VCaP (cell line): ENCODE measurements at regions not wholly inside any gene's neighbourhood (a gene's known extent, or its start where the extent isn't known, plus 50 kb on each side); places are given as distances from the start of the nearest gene placed in this dataset.
"Not testable (repeated sequence)": the region's sequence is repeated elsewhere in the genome, so short reads cannot be mapped to it uniquely, and the experiment has no call there.

ENCODE experiments used
- H3K27ac ChIP-seq: fragments of 450-650 bp; 2 replicates; pipeline ENCODE4 v1.5.1; 2017
- TF ChIP-seq, protein P1 (sequence below): fragments of 450-650 bp; conservative IDR thresholded peaks from 2 replicates; pipeline ENCODE4 v1.5.1; 2017; ENCODE audit warnings: mild to moderate bottlenecking, moderate library complexity

DNA sequence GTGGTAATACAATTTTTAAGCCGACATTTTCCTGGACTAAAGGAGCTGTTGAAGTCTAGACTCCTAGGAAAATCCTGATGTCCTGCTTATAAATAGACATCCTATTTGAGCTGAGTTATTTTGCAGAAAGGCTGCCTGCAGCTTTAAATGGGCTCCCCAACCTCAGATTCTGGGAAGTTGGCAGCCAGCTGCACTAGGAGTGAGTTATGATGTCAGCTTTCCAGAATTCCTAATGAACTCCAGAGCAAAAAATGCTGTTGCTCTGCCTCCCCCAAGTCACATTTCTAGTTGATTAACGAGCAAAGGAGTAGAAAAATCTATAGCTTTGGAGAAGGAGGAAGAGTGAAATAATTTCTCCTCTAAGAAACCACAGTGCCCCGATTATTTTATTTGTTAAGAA is 346.3 kb upstream of the SULF2 start:
- H3K27ac ChIP-seq = no peak overlapping the region
- TF ChIP-seq, protein P1, sequence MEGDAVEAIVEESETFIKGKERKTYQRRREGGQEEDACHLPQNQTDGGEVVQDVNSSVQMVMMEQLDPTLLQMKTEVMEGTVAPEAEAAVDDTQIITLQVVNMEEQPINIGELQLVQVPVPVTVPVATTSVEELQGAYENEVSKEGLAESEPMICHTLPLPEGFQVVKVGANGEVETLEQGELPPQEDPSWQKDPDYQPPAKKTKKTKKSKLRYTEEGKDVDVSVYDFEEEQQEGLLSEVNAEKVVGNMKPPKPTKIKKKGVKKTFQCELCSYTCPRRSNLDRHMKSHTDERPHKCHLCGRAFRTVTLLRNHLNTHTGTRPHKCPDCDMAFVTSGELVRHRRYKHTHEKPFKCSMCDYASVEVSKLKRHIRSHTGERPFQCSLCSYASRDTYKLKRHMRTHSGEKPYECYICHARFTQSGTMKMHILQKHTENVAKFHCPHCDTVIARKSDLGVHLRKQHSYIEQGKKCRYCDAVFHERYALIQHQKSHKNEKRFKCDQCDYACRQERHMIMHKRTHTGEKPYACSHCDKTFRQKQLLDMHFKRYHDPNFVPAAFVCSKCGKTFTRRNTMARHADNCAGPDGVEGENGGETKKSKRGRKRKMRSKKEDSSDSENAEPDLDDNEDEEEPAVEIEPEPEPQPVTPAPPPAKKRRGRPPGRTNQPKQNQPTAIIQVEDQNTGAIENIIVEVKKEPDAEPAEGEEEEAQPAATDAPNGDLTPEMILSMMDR = no peak

DNA sequence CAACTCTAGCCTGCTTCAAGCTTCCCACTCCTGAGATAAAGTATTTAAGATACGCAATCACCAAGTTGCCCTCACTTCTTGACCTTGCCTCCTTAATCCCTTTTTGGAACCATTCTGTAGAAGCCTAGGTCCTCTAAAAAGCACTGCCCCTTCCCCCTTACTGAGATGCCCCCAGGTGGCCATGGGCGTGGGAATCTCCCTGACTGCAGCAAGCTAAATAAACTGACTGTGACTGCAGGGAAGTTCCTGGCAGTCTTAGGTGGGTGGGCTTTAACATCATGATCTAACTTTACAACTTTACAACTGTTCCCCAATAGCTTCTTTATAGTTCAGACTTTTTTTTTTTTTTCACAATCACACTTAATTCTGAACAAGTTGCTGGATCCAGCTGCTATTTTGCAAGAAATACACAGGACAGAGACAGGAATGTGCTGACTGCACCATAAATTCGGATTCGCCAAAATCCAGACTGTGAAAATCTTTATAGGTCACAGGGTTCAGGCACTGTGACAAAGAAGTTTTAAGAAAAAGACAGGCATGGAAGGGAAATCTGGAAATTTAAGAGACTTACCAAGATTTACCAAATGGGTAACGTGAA is 344.2 kb upstream of the SULF2 start:
- H3K27ac ChIP-seq = no peak overlapping the region
- TF ChIP-seq, protein P1 = no peak

DNA sequence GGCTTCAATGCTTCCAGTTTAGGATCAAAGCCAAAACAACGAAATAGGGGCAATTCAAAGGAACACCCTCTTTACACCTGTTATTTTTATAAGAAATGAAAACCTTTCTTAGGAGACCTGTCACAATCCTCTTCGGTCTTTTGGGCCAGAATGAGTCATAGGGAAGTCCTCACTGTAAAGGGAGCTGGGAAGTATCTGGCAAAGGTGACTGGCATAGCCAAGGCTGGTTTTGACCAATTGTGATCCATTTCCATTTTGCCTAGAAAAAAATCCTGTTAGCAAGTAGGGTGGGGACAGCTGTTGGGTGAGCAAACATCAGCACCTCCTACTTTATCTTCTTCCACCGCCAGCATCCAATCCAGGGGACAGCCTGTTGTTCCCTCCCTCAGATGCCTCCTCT is 343.2 kb upstream of the SULF2 start:
- H3K27ac ChIP-seq = no peak overlapping the region
- TF ChIP-seq, protein P1 = no peak

DNA sequence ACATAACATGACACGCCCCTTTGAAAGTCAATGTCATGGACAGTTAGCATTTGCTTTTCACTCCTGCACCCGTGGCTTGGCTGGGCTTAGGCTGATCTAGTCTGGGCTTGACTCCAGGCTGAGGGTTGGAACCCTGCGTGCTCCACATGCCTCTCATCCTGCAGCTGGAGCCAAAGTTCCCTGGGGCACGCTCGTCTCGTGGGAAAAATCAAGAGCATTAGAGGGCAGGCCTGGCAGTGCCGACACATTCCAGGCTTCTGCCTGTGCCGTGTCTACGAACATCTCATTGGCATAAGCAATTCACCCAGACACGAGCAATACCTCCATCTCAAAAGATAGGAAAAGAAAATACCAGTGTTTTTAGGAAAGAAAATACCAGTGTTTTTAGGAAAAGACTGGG is 342.7 kb upstream of the SULF2 start:
- H3K27ac ChIP-seq = not testable (repeated sequence)

DNA sequence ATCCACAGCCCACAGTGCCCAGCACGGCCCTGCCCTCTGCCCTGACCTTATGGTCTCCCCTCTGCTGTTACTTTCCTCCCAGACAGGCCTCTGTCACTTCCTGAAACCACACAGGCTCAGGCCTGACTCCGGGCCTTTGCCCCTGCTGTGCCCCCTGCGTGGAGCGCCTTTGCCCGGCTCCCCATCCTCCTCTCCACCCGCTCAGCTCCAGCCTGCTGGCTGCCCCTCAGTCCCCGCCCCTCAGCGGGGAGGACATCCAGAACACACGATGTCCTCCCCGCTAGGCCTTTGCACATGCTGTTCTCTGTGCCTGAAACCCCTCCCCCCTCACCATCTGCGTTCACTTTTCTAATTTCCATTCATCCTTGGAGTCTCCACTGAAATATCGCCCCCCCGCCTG is 341.9 kb upstream of the SULF2 start:
- not testable (repeated sequence) for H3K27ac ChIP-seq

DNA sequence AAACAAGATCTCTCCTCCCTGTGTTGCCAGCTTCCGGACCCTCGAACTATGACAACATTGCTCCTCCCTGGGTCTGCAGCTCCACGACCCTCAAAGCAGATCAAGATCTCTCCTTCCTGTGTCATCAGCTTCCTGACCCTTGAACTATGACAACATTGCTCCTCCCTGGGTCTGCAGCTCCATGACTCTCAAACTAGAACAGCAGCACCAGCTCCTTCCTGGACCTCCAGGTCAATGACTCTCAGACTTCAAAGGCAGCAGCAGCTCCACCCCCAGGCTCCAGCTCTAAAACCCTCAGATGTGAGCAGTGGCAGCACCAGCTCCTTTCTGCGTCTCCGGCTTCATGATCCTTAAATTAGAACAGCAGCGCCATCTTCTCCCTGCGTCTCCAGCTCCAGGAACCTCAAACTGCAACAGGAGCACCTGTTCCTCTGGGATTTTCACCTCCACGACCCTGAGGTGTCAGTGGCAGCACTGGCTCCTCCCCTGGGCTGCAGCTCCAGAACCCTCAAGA is 341.0 kb upstream of the SULF2 start:
- TF ChIP-seq, protein P1 = no peak
- no peak overlapping the region for H3K27ac ChIP-seq

DNA sequence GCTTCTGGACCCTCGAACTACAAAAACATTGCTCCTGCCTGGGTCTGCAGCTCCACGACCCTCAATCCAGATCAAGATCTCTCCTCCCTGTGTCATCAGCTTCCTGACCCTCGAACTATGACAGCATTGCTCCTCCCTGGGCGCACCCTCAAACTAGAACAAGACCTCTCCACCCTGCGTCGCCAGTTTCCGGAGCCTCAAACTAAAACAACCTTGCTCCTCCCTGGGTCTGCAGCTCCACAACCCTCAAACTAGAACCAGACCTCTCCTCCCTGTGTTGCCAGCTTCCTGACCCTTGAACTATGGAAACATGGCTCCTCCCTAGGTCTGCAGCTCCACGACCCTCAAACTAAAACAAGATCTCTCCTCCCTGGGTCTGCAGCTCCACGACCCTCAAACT is 339.7 kb upstream of the SULF2 start:
- H3K27ac ChIP-seq = no peak overlapping the region
- TF ChIP-seq, protein P1 = no peak

DNA sequence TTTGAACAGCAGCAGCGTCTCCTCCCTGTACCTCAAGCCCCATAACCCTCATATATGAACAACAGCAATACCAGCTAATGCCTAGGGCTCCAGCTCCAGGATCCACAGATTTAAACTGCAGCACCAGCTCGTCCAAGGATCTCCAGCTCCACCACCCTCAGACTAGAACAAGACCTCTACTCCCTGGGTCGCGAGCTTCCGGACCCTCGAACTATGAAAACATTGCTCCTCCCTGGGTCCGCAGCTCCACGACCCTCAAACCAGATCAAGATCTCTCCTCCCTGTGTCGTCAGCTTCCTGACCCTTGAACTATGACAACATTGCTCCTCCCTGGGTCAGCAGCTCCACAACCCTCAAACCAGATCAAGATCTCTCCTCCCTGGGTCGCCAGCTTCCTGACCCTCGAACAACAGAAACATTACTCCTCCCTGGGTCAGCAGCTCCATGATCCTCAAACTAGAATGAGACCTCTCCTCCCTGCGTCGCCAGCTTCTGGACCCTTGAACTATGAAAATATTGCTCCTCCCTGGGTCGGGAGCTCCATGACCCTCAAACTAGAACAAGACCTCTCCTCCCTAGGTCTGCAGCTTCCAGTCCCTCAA is 339.0 kb upstream of the SULF2 start:
- TF ChIP-seq, protein P1 = no peak

More for the DNA sequence above, 339.0 kb upstream of the SULF2 start:
- H3K27ac ChIP-seq = no peak overlapping the region
